VCaP (cell line): ENCODE measurements at regions not wholly inside any gene's neighbourhood (a gene's known extent, or its start where the extent isn't known, plus 50 kb on each side); places are given as distances from the start of the nearest gene placed in this dataset.

Source experiments
- H3K27ac ChIP-seq: fragments of 450-650 bp; 2 replicates; pipeline ENCODE4 v1.5.1; 2017
- CTCF ChIP-seq: fragments of 450-650 bp; conservative IDR thresholded peaks from 2 replicates; pipeline ENCODE4 v1.5.1; 2017; ENCODE audit warnings: mild to moderate bottlenecking, moderate library complexity

- TF ChIP-seq CTCF: no peak
- no peak overlapping the region for H3K27ac ChIP-seq
Measured at GRCh38 chr2:204172145-204172600, 235.6 kb downstream of the ICOS start.

GRCh38 chr2:204174034-204174433 lies 237.5 kb downstream of the ICOS start:
- no peak for TF ChIP-seq CTCF
- no peak overlapping the region for H3K27ac ChIP-seq

- no peak overlapping the region for H3K27ac ChIP-seq
- TF ChIP-seq CTCF: no peak
Measured at GRCh38 chr2:204175552-204176271, 239.1 kb downstream of the ICOS start.

- H3K27ac ChIP-seq: no peak overlapping the region
- TF ChIP-seq CTCF: no peak
Measured at GRCh38 chr2:204176306-204176705, 239.7 kb downstream of the ICOS start.

- no peak overlapping the region for H3K27ac ChIP-seq
- no peak for TF ChIP-seq CTCF
Measured at GRCh38 chr2:204177251-204177976, 240.9 kb downstream of the ICOS start.

GRCh38 chr2:204177977-204178522 lies 241.5 kb downstream of the ICOS start:
- peak; percentile 18; the same call in 1 of the 2 replicates for TF ChIP-seq CTCF
- no peak overlapping the region for H3K27ac ChIP-seq

GRCh38 chr2:204180649-204181048 lies 244.1 kb downstream of the ICOS start:
- H3K27ac ChIP-seq: no peak overlapping the region
- TF ChIP-seq CTCF: no peak
